GM12878 (cell line): ENCODE measurements at regions not wholly inside any gene's neighbourhood (a gene's known extent, or its start where the extent isn't known, plus 50 kb on each side); places are given as distances from the start of the nearest gene placed in this dataset.

Source experiments
- CEBPB ChIP-seq, 2 experiments: fragments of 150-350 bp in 1 of 2; IDR thresholded peaks; 2 replicates each; pipeline ENCODE4 v1.6.1; 2012 to 2014; ENCODE audit warnings: low read depth in 2 of 2, low read length in 2 of 2, borderline replicate concordance in 1 of 2, inconsistent platforms in 1 of 2
- CREB1 ChIP-seq: IDR thresholded peaks from 2 replicates; pipeline ENCODE4 v1.6.1; 2012; ENCODE audit warnings: low read depth, mild to moderate bottlenecking, inconsistent platforms
- EGR1 ChIP-seq, 2 experiments: IDR thresholded peaks; 1 replicate in 1 of 2; 2 replicates in 1 of 2; pipeline ENCODE4 v1.6.1; 2011 to 2012; ENCODE audit warnings: low read depth in 2 of 2, low read length in 2 of 2, borderline replicate concordance in 1 of 2, mild to moderate bottlenecking in 1 of 2, moderate library complexity in 1 of 2
- PAX8 ChIP-seq: fragments of 450-650 bp; IDR thresholded peaks from 2 replicates; pipeline ENCODE4 v1.6.1; 2017; ENCODE audit warnings: mild to moderate bottlenecking, moderate library complexity
- SREBF2 ChIP-seq: IDR thresholded peaks from 2 replicates; pipeline ENCODE4 v1.6.1; 2012; ENCODE audit warnings: mild to moderate bottlenecking, low read length
- TARDBP ChIP-seq: IDR thresholded peaks from 2 replicates; pipeline ENCODE4 v1.6.1; 2016; ENCODE audit warnings: borderline replicate concordance
- ZSCAN29 ChIP-seq: fragments of 450-650 bp; IDR thresholded peaks from 2 replicates; pipeline ENCODE4 v1.6.1; 2017; ENCODE audit warnings: mild to moderate bottlenecking, moderate library complexity
- TF ChIP-seq, protein P1 (sequence below): fragments of 150-350 bp; IDR thresholded peaks from 2 replicates; pipeline ENCODE4 v1.6.1; 2016; ENCODE audit warnings: low read depth, low read length
- TF ChIP-seq, protein P2 (sequence below): IDR thresholded peaks from 2 replicates; pipeline ENCODE4 v1.6.1; 2012; ENCODE audit warnings: low read length, inconsistent platforms

DNA sequence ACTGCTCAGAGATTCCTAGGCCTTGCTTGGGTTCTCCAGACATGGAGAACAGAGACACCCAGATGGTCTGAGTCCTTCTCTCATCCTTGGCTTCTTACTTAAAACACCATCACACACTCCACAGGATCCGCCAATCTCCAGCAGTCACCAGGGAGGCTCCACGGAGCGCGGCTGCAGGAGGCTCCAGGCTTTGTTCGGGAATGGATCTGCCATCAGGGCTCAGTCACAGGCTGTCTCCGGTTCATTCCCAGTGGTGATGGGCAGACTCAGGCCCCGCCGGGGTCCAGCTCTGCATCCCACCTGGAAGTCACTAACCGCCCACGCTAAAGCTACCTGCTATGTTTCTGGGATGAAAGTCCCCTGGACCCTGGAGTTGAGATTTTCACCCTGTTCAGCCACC, 312.9 kb downstream of the TCERG1L start:
- TF ChIP-seq SREBF2 (no peak), CREB1 (no peak), TARDBP (no peak), PAX8 (no peak), CEBPB (IDR thresholded peaks at IDR 0.05; ENCODE audit: borderline replicate concordance in 1 of 2, low read depth in 2 of 2, low read length in 2 of 2) (no peak), EGR1 (IDR thresholded peaks at IDR 0.05; ENCODE audit: borderline replicate concordance in 1 of 2, low read depth in 2 of 2, low read length in 2 of 2) (no peak), ZSCAN29 (no peak)
- TF ChIP-seq, protein P1, sequence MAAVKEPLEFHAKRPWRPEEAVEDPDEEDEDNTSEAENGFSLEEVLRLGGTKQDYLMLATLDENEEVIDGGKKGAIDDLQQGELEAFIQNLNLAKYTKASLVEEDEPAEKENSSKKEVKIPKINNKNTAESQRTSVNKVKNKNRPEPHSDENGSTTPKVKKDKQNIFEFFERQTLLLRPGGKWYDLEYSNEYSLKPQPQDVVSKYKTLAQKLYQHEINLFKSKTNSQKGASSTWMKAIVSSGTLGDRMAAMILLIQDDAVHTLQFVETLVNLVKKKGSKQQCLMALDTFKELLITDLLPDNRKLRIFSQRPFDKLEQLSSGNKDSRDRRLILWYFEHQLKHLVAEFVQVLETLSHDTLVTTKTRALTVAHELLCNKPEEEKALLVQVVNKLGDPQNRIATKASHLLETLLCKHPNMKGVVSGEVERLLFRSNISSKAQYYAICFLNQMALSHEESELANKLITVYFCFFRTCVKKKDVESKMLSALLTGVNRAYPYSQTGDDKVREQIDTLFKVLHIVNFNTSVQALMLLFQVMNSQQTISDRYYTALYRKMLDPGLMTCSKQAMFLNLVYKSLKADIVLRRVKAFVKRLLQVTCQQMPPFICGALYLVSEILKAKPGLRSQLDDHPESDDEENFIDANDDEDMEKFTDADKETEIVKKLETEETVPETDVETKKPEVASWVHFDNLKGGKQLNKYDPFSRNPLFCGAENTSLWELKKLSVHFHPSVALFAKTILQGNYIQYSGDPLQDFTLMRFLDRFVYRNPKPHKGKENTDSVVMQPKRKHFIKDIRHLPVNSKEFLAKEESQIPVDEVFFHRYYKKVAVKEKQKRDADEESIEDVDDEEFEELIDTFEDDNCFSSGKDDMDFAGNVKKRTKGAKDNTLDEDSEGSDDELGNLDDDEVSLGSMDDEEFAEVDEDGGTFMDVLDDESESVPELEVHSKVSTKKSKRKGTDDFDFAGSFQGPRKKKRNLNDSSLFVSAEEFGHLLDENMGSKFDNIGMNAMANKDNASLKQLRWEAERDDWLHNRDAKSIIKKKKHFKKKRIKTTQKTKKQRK = no peak
- TF ChIP-seq, protein P2, sequence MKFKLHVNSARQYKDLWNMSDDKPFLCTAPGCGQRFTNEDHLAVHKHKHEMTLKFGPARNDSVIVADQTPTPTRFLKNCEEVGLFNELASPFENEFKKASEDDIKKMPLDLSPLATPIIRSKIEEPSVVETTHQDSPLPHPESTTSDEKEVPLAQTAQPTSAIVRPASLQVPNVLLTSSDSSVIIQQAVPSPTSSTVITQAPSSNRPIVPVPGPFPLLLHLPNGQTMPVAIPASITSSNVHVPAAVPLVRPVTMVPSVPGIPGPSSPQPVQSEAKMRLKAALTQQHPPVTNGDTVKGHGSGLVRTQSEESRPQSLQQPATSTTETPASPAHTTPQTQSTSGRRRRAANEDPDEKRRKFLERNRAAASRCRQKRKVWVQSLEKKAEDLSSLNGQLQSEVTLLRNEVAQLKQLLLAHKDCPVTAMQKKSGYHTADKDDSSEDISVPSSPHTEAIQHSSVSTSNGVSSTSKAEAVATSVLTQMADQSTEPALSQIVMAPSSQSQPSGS = no peak
